WTC11 (cell line): ENCODE measurements at regions not wholly inside any gene's neighbourhood (a gene's known extent, or its start where the extent isn't known, plus 50 kb on each side); places are given as distances from the start of the nearest gene placed in this dataset.

Source experiments
- ATAC-seq: fragments of 200-7000 bp; cut with Tn5 transposase; 2 replicates; pipeline ENCODE4 v1.10.0; 2021; ENCODE audit warnings: mild to moderate bottlenecking, moderate library complexity
- CTCF ChIA-PET: fragments of 300-600 bp; sonication (Branson Sonifier 250); formaldehyde crosslinking; loops from one replicate; lab custom pipeline; 2021; ENCODE audit warnings: antibody characterized with exemption; lab: Charles Lee
- POLR2A ChIA-PET: fragments of 350-600 bp; sonication (Branson Sonifier 250); formaldehyde crosslinking; loops from one replicate; lab custom pipeline; 2021; ENCODE audit warnings: antibody characterized with exemption; lab: Charles Lee
- DNase-seq: peaks from one replicate; pipeline ENCODE4 v3.0.0; 2021; ENCODE audit warnings: low spot score
- H3K27ac Mint-ChIP-seq: 2 replicates; pipeline ENCODE4 v1.8.0; 2021; ENCODE audit warnings: mixed read lengths
- H3K27me3 Mint-ChIP-seq: 2 replicates; pipeline ENCODE4 v1.8.0; 2021; ENCODE audit warnings: low read depth, mild to moderate bottlenecking, moderate library complexity, mixed read lengths
- H3K36me3 Mint-ChIP-seq: 2 replicates; pipeline ENCODE4 v1.8.0; 2021; ENCODE audit warnings: mixed read lengths
- H3K4me1 Mint-ChIP-seq: 2 replicates; pipeline ENCODE4 v1.8.0; 2022; ENCODE audit warnings: mixed read lengths
- H3K4me3 Mint-ChIP-seq: 2 replicates; pipeline ENCODE4 v1.8.0; 2021; ENCODE audit warnings: mild to moderate bottlenecking, moderate library complexity, mixed read lengths
- H3K9me3 Mint-ChIP-seq: 2 replicates; pipeline ENCODE4 v1.8.0; 2021; ENCODE audit warnings: mixed read lengths
- ATF1 ChIP-seq: sonication (generic); formaldehyde crosslinking; IDR thresholded peaks from 2 replicates; pipeline ENCODE4 v1.8.1; 2023; ENCODE audit warnings: mild to moderate bottlenecking, moderate library complexity, missing genetic modification reagents
- CBFB ChIP-seq: sonication (generic); formaldehyde crosslinking; IDR thresholded peaks from 2 replicates; pipeline ENCODE4 v1.8.1; 2022; ENCODE audit warnings: mild to moderate bottlenecking, low read depth, missing genetic modification reagents
- CREB1 ChIP-seq: sonication (generic); formaldehyde crosslinking; IDR thresholded peaks from 2 replicates; pipeline ENCODE4 v1.8.0; 2023; ENCODE audit warnings: mild to moderate bottlenecking, missing genetic modification reagents
- FOXJ3 ChIP-seq: sonication (generic); formaldehyde crosslinking; IDR thresholded peaks from 2 replicates; pipeline ENCODE4 v1.9.0; 2021; ENCODE audit warnings: missing genetic modification reagents, mild to moderate bottlenecking, borderline replicate concordance
- GRHL2 ChIP-seq: fragments of 250-450 bp; sonication (Bioruptor Pico); IDR thresholded peaks from 2 replicates; pipeline ENCODE4 v1.8.0; 2022; ENCODE audit warnings: mild to moderate bottlenecking, moderate library complexity; ENCODE audit not compliant: insufficient replicate concordance, severe bottlenecking
- HMGA2 ChIP-seq: fragments of 250-450 bp; sonication (Bioruptor Pico); IDR thresholded peaks from 2 replicates; pipeline ENCODE4 v1.4.0; 2021; ENCODE audit warnings: mild to moderate bottlenecking, moderate library complexity
- MYBL2 ChIP-seq: sonication (generic); formaldehyde crosslinking; IDR thresholded peaks from 2 replicates; pipeline ENCODE4 v1.8.1; 2023; ENCODE audit warnings: mild to moderate bottlenecking, moderate library complexity, missing genetic modification reagents
- NFE2L1 ChIP-seq: sonication (generic); formaldehyde crosslinking; IDR thresholded peaks from 2 replicates; pipeline ENCODE4 v1.8.1; 2023; ENCODE audit warnings: missing genetic modification reagents
- OVOL2 ChIP-seq: fragments of 250-450 bp; sonication (Bioruptor Pico); IDR thresholded peaks from 2 replicates; pipeline ENCODE4 v1.9.0; 2021; ENCODE audit warnings: mild to moderate bottlenecking, borderline replicate concordance
- RORB ChIP-seq: fragments of 250-450 bp; sonication (Bioruptor Pico); IDR thresholded peaks from 2 replicates; pipeline ENCODE4 v1.9.0; 2021; ENCODE audit warnings: mild to moderate bottlenecking
- SP1 ChIP-seq: sonication (generic); formaldehyde crosslinking; conservative IDR thresholded peaks from 2 replicates; pipeline ENCODE4 v1.8.1; 2022; ENCODE audit warnings: missing genetic modification reagents
- ZNF138 ChIP-seq: sonication (generic); formaldehyde crosslinking; conservative IDR thresholded peaks from 2 replicates; pipeline ENCODE4 v1.8.1; 2022; ENCODE audit warnings: mild to moderate bottlenecking, moderate library complexity, missing genetic modification reagents
- ZNF219 ChIP-seq: sonication (generic); formaldehyde crosslinking; IDR thresholded peaks from 2 replicates; pipeline ENCODE4 v1.8.0; 2023; ENCODE audit warnings: missing genetic modification reagents, mild to moderate bottlenecking, borderline replicate concordance
- ZNF671 ChIP-seq: fragments of 250-450 bp; sonication (Bioruptor Pico); IDR thresholded peaks from 2 replicates; pipeline ENCODE4 v1.8.0; 2021; ENCODE audit warnings: mild to moderate bottlenecking
- TF ChIP-seq, protein P1 (sequence below): sonication (generic); formaldehyde crosslinking; IDR thresholded peaks from 2 replicates; pipeline ENCODE4 v1.8.1; 2022; ENCODE audit warnings: missing genetic modification reagents, borderline replicate concordance
- TF ChIP-seq, protein P2 (sequence below): fragments of 250-450 bp; sonication (Bioruptor Pico); IDR thresholded peaks from 2 replicates; pipeline ENCODE4 v2.1.2; 2022; ENCODE audit warnings: mild to moderate bottlenecking, moderate library complexity
- TF ChIP-seq, protein P3 (sequence below): sonication (generic); formaldehyde crosslinking; IDR thresholded peaks from 2 replicates; pipeline ENCODE4 v1.8.1; 2023; ENCODE audit warnings: mild to moderate bottlenecking, missing genetic modification reagents
- TF ChIP-seq, protein P4 (sequence below): fragments of 250-450 bp; sonication (Bioruptor Pico); IDR thresholded peaks from 2 replicates; pipeline ENCODE4 v1.9.0; 2021; ENCODE audit warnings: moderate library complexity, mild to moderate bottlenecking, inconsistent platforms, borderline replicate concordance
- TF ChIP-seq, protein P5 (sequence below): sonication (generic); formaldehyde crosslinking; conservative IDR thresholded peaks from 2 replicates; pipeline ENCODE4 v1.8.1; 2023; ENCODE audit warnings: mild to moderate bottlenecking, low read depth, missing genetic modification reagents, moderate library complexity

DNA sequence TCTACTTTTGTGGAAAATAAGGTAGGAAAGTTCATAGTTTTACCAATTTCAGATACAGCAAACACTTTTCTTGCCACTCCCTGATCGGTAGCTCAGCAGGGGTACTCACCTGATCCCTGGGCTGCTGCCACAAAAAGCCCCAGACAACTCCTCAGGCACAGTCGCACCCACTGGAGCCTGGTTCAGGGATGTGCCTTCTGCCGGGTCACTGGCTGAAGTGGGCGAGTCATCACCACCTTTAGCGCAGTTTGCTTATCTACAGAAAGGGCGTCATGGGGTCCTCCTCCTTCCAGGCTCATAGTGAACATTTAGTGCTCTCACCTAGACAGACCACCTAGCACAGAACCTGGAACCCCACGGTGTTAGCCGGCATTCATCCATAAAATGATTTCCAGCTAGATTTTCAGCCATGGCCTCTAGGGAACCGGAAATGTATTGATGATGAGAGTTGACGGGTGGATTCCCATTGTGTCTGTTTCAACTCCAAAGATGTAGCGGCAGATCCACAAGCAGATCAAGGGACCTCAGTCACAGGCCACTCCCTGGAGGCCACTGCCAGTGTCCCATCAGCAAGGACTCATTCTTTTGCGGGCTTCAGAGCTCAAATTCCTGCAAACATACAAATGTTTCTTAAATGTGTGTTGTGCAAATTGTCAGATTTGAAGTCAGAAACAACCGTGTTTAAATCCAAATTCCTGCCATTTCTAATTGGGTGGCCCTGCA is 408.4 kb upstream of the SALL3 start:
- Mint-ChIP-seq H3K4me1 (no peaks in the 10 kb centered on the region), H3K36me3 (peaks cover 63% of the 10 kb centered on the region), H3K27ac (no peak overlapping the region), H3K9me3 (peaks cover 72% of the 10 kb centered on the region), H3K27me3 (peaks cover 3% of the 10 kb centered on the region; the same call in 1 of the 2 replicates), H3K4me3 (no peak overlapping the region)
- TF ChIP-seq, protein P1, sequence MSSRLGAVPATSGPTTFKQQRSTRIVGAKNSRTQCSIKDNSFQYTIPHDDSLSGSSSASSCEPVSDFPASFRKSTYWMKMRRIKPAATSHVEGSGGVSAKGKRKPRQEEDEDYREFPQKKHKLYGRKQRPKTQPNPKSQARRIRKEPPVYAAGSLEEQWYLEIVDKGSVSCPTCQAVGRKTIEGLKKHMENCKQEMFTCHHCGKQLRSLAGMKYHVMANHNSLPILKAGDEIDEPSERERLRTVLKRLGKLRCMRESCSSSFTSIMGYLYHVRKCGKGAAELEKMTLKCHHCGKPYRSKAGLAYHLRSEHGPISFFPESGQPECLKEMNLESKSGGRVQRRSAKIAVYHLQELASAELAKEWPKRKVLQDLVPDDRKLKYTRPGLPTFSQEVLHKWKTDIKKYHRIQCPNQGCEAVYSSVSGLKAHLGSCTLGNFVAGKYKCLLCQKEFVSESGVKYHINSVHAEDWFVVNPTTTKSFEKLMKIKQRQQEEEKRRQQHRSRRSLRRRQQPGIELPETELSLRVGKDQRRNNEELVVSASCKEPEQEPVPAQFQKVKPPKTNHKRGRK (CRISPR knock-in tag), result no peak
- TF ChIP-seq, protein P2, sequence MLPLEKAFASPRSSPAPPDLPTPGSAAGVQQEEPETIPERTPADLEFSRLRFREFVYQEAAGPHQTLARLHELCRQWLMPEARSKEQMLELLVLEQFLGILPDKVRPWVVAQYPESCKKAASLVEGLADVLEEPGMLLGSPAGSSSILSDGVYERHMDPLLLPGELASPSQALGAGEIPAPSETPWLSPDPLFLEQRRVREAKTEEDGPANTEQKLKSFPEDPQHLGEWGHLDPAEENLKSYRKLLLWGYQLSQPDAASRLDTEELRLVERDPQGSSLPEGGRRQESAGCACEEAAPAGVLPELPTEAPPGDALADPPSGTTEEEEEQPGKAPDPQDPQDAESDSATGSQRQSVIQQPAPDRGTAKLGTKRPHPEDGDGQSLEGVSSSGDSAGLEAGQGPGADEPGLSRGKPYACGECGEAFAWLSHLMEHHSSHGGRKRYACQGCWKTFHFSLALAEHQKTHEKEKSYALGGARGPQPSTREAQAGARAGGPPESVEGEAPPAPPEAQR (CRISPR knock-in tag), result no peak
- no peak for TF ChIP-seq NFE2L1 (CRISPR knock-in tag)
- ATAC-seq (no peak), DNase-seq (no peak)
- CTCF ChIA-PET, result no interaction called here
- POLR2A ChIA-PET, result no interaction called here

DNA sequence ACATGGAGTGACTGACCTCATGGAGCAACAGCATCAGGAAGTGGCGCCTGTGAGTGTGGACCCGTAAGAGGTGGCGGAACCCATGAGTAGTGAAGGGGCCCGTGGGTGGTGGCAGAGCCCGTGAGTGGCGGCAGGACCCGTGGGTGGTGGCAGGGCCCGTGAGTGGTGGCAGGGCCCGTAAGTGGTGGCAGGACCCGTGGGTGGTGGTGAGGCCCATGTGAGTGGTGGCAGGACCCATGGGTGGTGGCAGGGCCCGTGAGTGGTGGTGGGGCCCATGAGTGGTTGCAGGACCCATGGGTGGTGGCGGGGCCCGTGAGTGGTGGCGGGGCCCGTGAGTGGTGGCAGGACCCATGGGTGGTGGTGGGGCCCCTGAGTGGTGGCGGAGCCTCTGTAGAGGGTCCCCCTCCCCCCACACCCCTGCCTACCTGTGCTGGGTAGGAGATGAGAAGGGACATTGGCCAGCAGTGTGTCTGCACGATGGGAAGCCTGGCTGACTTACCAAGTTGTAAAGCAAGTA is 407.7 kb upstream of the SALL3 start:
- ATAC-seq (no peak), DNase-seq (no peak)
- H3K27ac Mint-ChIP-seq, result no peak overlapping the region
- ChIA-PET CTCF (no interaction called here), POLR2A (no interaction called here)
- H3K27me3 Mint-ChIP-seq, result peaks cover 3% of the 10 kb centered on the region; the same call in 1 of the 2 replicates
- H3K4me1 Mint-ChIP-seq, result no peaks in the 10 kb centered on the region
- peaks cover 63% of the 10 kb centered on the region for H3K36me3 Mint-ChIP-seq
- peaks cover 76% of the 10 kb centered on the region for H3K9me3 Mint-ChIP-seq
- no peak for TF ChIP-seq ZNF219 (CRISPR knock-in tag)
- no peak for TF ChIP-seq CREB1 (CRISPR knock-in tag)
- no peak for TF ChIP-seq SP1 (CRISPR knock-in tag)
- TF ChIP-seq ATF1 (CRISPR knock-in tag), result no peak
- no peak for TF ChIP-seq FOXJ3 (CRISPR knock-in tag)
- TF ChIP-seq HMGA2 (CRISPR knock-in tag), result no peak
- TF ChIP-seq, protein P3, sequence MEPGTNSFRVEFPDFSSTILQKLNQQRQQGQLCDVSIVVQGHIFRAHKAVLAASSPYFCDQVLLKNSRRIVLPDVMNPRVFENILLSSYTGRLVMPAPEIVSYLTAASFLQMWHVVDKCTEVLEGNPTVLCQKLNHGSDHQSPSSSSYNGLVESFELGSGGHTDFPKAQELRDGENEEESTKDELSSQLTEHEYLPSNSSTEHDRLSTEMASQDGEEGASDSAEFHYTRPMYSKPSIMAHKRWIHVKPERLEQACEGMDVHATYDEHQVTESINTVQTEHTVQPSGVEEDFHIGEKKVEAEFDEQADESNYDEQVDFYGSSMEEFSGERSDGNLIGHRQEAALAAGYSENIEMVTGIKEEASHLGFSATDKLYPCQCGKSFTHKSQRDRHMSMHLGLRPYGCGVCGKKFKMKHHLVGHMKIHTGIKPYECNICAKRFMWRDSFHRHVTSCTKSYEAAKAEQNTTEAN (CRISPR knock-in tag), result no peak
- TF ChIP-seq, protein P2 (CRISPR knock-in tag), result no peak
- no peak overlapping the region for H3K4me3 Mint-ChIP-seq

DNA sequence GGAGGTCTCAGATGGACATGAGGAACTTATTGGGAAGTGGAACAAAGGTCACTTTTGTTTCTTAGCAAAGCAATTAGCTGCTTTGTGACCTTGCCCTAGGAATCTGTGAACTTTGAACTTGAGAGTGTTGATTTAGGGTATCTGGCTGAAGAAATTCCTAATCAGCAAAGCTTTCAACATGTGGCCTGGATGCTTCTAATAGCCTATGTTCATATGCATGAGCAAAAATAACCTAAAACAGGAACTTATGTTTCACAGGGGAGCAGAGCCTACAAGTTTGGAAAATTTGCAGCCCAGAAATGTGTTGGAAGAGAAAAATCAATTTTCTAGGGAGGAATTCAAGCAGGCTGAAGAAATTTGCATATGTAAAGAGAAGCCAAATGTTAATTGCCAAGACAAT is 405.8 kb upstream of the SALL3 start:
- no peak for DNase-seq
- no peak overlapping the region for H3K27ac Mint-ChIP-seq
- TF ChIP-seq GRHL2 (no peak), MYBL2 (CRISPR knock-in tag) (no peak), OVOL2 (CRISPR knock-in tag) (no peak), ZNF671 (no peak), ZNF138 (CRISPR knock-in tag) (no peak), CBFB (no peak), RORB (CRISPR knock-in tag) (no peak)
- TF ChIP-seq, protein P4, sequence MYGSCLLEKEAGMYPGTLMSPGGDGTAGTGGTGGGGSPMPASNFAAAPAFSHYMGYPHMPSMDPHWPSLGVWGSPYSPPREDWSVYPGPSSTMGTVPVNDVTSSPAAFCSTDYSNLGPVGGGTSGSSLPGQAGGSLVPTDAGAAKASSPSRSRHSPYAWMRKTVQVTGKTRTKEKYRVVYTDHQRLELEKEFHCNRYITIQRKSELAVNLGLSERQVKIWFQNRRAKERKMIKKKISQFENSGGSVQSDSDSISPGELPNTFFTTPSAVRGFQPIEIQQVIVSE (CRISPR knock-in tag), result no peak
- TF ChIP-seq, protein P5, sequence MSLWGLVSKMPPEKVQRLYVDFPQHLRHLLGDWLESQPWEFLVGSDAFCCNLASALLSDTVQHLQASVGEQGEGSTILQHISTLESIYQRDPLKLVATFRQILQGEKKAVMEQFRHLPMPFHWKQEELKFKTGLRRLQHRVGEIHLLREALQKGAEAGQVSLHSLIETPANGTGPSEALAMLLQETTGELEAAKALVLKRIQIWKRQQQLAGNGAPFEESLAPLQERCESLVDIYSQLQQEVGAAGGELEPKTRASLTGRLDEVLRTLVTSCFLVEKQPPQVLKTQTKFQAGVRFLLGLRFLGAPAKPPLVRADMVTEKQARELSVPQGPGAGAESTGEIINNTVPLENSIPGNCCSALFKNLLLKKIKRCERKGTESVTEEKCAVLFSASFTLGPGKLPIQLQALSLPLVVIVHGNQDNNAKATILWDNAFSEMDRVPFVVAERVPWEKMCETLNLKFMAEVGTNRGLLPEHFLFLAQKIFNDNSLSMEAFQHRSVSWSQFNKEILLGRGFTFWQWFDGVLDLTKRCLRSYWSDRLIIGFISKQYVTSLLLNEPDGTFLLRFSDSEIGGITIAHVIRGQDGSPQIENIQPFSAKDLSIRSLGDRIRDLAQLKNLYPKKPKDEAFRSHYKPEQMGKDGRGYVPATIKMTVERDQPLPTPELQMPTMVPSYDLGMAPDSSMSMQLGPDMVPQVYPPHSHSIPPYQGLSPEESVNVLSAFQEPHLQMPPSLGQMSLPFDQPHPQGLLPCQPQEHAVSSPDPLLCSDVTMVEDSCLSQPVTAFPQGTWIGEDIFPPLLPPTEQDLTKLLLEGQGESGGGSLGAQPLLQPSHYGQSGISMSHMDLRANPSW (CRISPR knock-in tag), result no peak
- TF ChIP-seq, all 79 proteins: peak for 0
- Mint-ChIP-seq H3K27me3 (peaks cover 8% of the 10 kb centered on the region; the same call in 1 of the 2 replicates), H3K4me3 (no peak overlapping the region), H3K36me3 (peaks cover 65% of the 10 kb centered on the region), H3K4me1 (no peaks in the 10 kb centered on the region), H3K9me3 (peaks cover 78% of the 10 kb centered on the region)
- POLR2A ChIA-PET, result no interaction called here
- CTCF ChIA-PET, result no interaction called here
- ATAC-seq, result no peak
